ENCODE measurements at regions not wholly inside any gene's neighbourhood (a gene's known extent, or its start where the extent isn't known, plus 50 kb on each side); places are given as distances from the start of the nearest gene placed in this dataset.

DNA sequence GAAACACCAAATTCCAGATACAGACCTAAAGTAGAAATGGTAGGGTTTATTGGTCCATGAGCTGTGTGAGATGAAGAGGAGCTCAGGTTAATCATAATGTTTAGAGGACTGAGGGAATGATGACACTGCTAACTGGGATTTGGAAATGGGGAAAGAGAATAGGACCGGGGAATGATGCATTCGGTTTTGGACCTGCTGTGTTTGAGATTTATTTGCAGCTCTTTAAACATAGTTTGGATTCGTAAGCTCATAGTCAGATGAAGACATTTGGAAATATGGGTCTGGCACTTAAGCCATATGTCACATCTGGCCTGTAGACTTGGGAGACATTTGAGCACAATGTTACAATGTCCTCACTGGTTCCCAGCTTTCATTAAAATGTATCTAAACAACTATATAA, 127.9 kb upstream of the DUSP10 start (continued):
- TF ChIP-seq, protein P1, sequence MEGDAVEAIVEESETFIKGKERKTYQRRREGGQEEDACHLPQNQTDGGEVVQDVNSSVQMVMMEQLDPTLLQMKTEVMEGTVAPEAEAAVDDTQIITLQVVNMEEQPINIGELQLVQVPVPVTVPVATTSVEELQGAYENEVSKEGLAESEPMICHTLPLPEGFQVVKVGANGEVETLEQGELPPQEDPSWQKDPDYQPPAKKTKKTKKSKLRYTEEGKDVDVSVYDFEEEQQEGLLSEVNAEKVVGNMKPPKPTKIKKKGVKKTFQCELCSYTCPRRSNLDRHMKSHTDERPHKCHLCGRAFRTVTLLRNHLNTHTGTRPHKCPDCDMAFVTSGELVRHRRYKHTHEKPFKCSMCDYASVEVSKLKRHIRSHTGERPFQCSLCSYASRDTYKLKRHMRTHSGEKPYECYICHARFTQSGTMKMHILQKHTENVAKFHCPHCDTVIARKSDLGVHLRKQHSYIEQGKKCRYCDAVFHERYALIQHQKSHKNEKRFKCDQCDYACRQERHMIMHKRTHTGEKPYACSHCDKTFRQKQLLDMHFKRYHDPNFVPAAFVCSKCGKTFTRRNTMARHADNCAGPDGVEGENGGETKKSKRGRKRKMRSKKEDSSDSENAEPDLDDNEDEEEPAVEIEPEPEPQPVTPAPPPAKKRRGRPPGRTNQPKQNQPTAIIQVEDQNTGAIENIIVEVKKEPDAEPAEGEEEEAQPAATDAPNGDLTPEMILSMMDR (IDR thresholded peaks at IDR 0.05): no peak
- no peak for TF ChIP-seq GATA2 (CRISPR knock-in tag; IDR thresholded peaks at IDR 0.05)
- TF ChIP-seq, protein P2, sequence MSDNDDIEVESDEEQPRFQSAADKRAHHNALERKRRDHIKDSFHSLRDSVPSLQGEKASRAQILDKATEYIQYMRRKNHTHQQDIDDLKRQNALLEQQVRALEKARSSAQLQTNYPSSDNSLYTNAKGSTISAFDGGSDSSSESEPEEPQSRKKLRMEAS (IDR thresholded peaks at IDR 0.05; ENCODE audit: low read depth): no peak
- TF ChIP-seq SIN3A (IDR thresholded peaks at IDR 0.05; ENCODE audit: borderline replicate concordance, low read depth, low read length): no peak
- no peak for TF ChIP-seq EP300 (IDR thresholded peaks at IDR 0.05; ENCODE audit: borderline replicate concordance in 1 of 2, low read depth in 1 of 2, low read length in 1 of 2)
- TF ChIP-seq POLR2AphosphoS5 (IDR thresholded peaks at IDR 0.05; ENCODE audit: low read depth, low read length): no peak
- no peak for TF ChIP-seq TEAD4 (IDR thresholded peaks at IDR 0.05; ENCODE audit: borderline replicate concordance, insufficient read depth)
- TF ChIP-seq, protein P3, sequence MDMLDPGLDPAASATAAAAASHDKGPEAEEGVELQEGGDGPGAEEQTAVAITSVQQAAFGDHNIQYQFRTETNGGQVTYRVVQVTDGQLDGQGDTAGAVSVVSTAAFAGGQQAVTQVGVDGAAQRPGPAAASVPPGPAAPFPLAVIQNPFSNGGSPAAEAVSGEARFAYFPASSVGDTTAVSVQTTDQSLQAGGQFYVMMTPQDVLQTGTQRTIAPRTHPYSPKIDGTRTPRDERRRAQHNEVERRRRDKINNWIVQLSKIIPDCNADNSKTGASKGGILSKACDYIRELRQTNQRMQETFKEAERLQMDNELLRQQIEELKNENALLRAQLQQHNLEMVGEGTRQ (IDR thresholded peaks at IDR 0.05; ENCODE audit: borderline replicate concordance, low read depth, low read length): no peak

DNA sequence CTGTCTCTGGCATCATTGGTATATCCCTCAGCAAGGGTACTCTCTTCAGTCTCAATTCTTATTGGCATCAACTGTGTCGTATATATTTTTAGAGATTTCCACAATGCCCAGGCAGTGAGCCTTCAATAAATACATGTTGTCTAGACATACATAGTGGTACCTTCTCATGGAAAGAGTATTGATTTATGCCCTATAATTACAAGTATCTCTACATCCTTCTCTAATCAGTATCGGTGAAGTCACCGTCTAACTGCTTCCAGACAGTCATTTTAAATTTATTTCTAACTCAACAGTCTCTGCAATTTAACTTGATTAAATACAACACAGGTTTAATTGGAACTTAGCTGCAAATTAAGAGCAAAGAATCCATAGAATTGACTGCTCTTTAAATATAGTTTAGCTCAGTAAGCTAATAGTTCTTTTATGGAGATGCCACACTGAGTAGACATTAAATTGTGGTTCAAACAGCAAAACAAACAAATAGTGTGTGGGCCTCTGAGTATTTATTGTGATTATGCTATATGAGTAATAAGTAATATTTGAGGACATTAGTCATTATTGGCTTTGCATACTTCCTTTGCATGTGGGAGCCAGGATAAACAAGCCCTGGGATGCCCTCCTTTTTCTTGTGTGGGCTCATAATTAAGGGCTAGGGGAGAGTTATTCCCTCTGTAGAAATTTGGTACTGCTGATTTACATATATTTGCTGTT, 126.9 kb upstream of the DUSP10 start:
- Histone ChIP-seq H3K4me1 (ENCODE audit: control insufficient read depth in 1 of 2, insufficient read depth in 2 of 2, low read depth in 1 of 2, low read length in 1 of 2) (peaks cover 5 to 7% of the 10 kb centered on the region in 2 experiments; a peak in 2 of 4 replicates), H3K9ac (no peak overlapping the region), H3K9me2 (no peaks in the 10 kb centered on the region), H3K27me3 (ENCODE audit: insufficient read depth) (no peaks in the 10 kb centered on the region), H3K79me2 (ENCODE audit: insufficient read depth) (no peaks in the 10 kb centered on the region), H3K4me2 (0 out of 2 replicates have a peak overlapping the region, but pooled peaks have one; percentile 10), H3K27ac (ENCODE audit: low read depth in 2 of 2, low read length in 1 of 2) (peak overlapping the region in 1 of 2 experiments; percentile 38; a peak in 2 of 4 replicates), H3K36me3 (replicated peaks in 1 of 2; ENCODE audit: control insufficient read depth in 1 of 2, insufficient read depth in 2 of 2, low read length in 1 of 2) (no peaks in the 10 kb centered on the region), H3K9me3 (no peaks in the 10 kb centered on the region), H3F3A (replicated peaks; ENCODE audit: insufficient read depth) (no peaks in the 10 kb centered on the region), H4K20me1 (ENCODE audit: insufficient read depth) (no peaks in the 10 kb centered on the region), H2AFZ (ENCODE audit: low read depth) (no peak overlapping the region), H3K4me3 (ENCODE audit: low read depth in 2 of 2, low read length in 1 of 2) (no peak overlapping the region)
- WGBS (ENCODE audit: low lambda C conversion rate): 70% methylated on average over 3 of the region's 3 CpGs
- ChIA-PET CTCF (interaction anchor here (1.4 kb wide), 1 partner anchor 14 kb away, joined by 3 read pairs; no protein-coding TSS in a partner anchor), POLR2A (no interaction called here)
- no peak for DNase-seq
- TF ChIP-seq FOSL2 (IDR thresholded peaks at IDR 0.05; ENCODE audit: borderline replicate concordance, low read depth) (peak; percentile 70), MEF2A (IDR thresholded peaks at IDR 0.05; ENCODE audit: borderline replicate concordance, low read depth) (0 out of 2 replicates have a peak, but pooled peaks have one; percentile 13), YY1 (IDR thresholded peaks at IDR 0.05; ENCODE audit: low read depth) (no peak), GATA2 (CRISPR knock-in tag; IDR thresholded peaks at IDR 0.05) (no peak), RAD21 (IDR thresholded peaks at IDR 0.05; ENCODE audit: low read length) (no peak), EP300 (IDR thresholded peaks at IDR 0.05; ENCODE audit: borderline replicate concordance in 1 of 2, low read depth in 1 of 2, low read length in 1 of 2) (peak in 1 of 2 experiments; percentile 44; a peak in 1 of 4 replicates), RCOR1 (IDR thresholded peaks at IDR 0.05; ENCODE audit: low read length) (no peak), CHD2 (IDR thresholded peaks at IDR 0.05; ENCODE audit: low read length, partially characterized antibody) (no peak), TEAD4 (IDR thresholded peaks at IDR 0.05; ENCODE audit: borderline replicate concordance, insufficient read depth) (no peak), EZH2phosphoT487 (IDR thresholded peaks at IDR 0.05; ENCODE audit: borderline replicate concordance, low read depth) (no peak), RFX5 (IDR thresholded peaks at IDR 0.05; ENCODE audit: low read length) (no peak), SMC3 (IDR thresholded peaks at IDR 0.05; ENCODE audit: low read depth, low read length) (no peak)
- TF ChIP-seq, protein P4, sequence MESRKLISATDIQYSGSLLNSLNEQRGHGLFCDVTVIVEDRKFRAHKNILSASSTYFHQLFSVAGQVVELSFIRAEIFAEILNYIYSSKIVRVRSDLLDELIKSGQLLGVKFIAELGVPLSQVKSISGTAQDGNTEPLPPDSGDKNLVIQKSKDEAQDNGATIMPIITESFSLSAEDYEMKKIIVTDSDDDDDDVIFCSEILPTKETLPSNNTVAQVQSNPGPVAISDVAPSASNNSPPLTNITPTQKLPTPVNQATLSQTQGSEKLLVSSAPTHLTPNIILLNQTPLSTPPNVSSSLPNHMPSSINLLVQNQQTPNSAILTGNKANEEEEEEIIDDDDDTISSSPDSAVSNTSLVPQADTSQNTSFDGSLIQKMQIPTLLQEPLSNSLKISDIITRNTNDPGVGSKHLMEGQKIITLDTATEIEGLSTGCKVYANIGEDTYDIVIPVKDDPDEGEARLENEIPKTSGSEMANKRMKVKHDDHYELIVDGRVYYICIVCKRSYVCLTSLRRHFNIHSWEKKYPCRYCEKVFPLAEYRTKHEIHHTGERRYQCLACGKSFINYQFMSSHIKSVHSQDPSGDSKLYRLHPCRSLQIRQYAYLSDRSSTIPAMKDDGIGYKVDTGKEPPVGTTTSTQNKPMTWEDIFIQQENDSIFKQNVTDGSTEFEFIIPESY (IDR thresholded peaks at IDR 0.05; ENCODE audit: borderline replicate concordance, low read depth): no peak
- TF ChIP-seq, protein P3 (IDR thresholded peaks at IDR 0.05; ENCODE audit: borderline replicate concordance, low read depth, low read length): no peak
- TF ChIP-seq, protein P1 (IDR thresholded peaks at IDR 0.05): no peak
- TF ChIP-seq, protein P5, sequence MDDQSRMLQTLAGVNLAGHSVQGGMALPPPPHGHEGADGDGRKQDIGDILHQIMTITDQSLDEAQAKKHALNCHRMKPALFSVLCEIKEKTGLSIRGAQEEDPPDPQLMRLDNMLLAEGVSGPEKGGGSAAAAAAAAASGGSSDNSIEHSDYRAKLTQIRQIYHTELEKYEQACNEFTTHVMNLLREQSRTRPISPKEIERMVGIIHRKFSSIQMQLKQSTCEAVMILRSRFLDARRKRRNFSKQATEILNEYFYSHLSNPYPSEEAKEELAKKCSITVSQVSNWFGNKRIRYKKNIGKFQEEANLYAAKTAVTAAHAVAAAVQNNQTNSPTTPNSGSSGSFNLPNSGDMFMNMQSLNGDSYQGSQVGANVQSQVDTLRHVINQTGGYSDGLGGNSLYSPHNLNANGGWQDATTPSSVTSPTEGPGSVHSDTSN (IDR thresholded peaks at IDR 0.05): peak; percentile 37; the same call in 1 of the 2 replicates
